ENCODE measurements at regions not wholly inside any gene's neighbourhood (a gene's known extent, or its start where the extent isn't known, plus 50 kb on each side); places are given as distances from the start of the nearest gene placed in this dataset.

DNA sequence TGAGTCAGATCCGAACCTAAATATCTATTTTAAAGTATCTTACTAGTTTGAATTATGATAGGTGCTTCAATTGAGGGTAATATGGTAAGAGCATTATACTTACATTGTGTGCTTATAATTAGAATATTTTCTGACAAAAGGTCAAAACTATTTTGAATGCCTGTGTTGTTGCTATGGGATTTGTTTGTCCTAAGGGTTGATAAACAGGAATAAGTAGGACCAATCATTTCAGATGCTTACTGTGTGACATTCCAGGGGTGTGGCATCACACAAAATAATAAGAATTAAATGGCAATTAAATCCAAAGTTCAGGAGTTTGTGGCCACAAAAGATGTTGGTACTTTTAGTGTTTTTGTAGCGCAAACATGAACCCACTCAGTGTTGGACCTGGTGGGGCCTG, 256.2 kb upstream of the DDHD1 start:
- DNase-seq (peak in 1 of 5 donors; percentile 9), FAIRE-seq (no peak)
- H3K27ac ChIP-seq (ENCODE audit: low read depth in 2 of 2, low read length in 2 of 2): no peak overlapping the region
- no peak overlapping the region for H3K9ac ChIP-seq (ENCODE audit: low read length in 3 of 3)
- intact Hi-C loops (cut with DNase I): no loop called here
- H3K9me3 ChIP-seq (ENCODE audit: control insufficient read depth in 2 of 3, insufficient read depth in 1 of 3, low read length in 3 of 3): no peaks in the 10 kb centered on the region
- no peak overlapping the region for H3K4me3 ChIP-seq (ENCODE audit: low read length in 3 of 3)
- H3K36me3 ChIP-seq (ENCODE audit: control insufficient read depth in 2 of 3, insufficient read depth in 3 of 3, low read length in 3 of 3): no peaks in the 10 kb centered on the region
- no peak for TF ChIP-seq CTCF (IDR thresholded peaks at IDR 0.05; ENCODE audit: borderline replicate concordance, extremely low read depth, insufficient read depth)
- no peaks in the 10 kb centered on the region for H3K27me3 ChIP-seq (ENCODE audit: control insufficient read depth, insufficient read depth, low read length)
- peaks cover 0 to 2% (median 0%) of the 10 kb centered on the region in 3 donors for H3K4me1 ChIP-seq (ENCODE audit: control insufficient read depth in 2 of 3, insufficient read depth in 2 of 3, low read depth in 1 of 3, low read length in 3 of 3)

DNA sequence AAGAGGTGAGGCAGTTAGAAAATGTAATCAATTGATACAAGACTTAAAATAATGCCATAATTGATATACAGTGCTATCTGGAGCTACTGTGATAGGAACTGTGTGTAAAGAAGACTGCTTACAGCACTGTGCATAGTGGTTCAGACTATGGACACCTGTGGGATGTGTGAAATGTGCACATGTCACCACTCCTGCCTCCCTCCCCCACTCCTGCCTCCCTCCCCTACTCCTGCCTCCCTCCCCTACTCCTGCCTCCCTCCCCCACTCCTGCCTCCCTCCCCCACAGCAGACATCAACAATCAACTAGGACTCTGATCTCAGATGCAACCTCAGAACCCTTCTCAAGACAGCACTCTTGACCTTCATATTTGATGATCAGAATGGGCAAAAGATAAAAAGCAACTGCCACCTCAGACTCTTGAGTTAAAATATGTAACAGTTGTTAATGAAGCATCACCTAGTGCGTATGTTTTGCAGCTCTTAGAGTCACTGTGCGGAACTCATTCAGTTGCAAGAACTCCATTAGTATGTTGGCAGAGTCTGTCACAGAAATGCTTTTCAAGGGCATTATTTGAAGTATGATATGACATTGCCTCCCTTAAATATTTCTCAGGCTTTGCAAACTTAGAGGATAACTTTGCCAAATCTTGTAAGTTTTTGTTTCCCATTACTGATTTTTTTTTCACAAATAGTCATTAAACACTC, 255.2 kb upstream of the DDHD1 start:
- Histone ChIP-seq H3K27me3 (ENCODE audit: control insufficient read depth, insufficient read depth, low read length) (no peaks in the 10 kb centered on the region), H3K27ac (ENCODE audit: low read depth in 2 of 2, low read length in 2 of 2) (no peak overlapping the region), H3K4me3 (ENCODE audit: low read length in 3 of 3) (no peak overlapping the region), H3K9ac (ENCODE audit: low read length in 3 of 3) (no peak overlapping the region), H3K4me1 (ENCODE audit: control insufficient read depth in 2 of 3, insufficient read depth in 2 of 3, low read depth in 1 of 3, low read length in 3 of 3) (peaks cover 0 to 2% (median 0%) of the 10 kb centered on the region in 3 donors), H3K36me3 (ENCODE audit: control insufficient read depth in 2 of 3, insufficient read depth in 3 of 3, low read length in 3 of 3) (no peaks in the 10 kb centered on the region), H3K9me3 (ENCODE audit: control insufficient read depth in 2 of 3, insufficient read depth in 1 of 3, low read length in 3 of 3) (no peaks in the 10 kb centered on the region)
- no peak for FAIRE-seq
- no peak for DNase-seq
- intact Hi-C loops (cut with DNase I): no loop called here
- no peak for TF ChIP-seq CTCF (IDR thresholded peaks at IDR 0.05; ENCODE audit: borderline replicate concordance, extremely low read depth, insufficient read depth)

DNA sequence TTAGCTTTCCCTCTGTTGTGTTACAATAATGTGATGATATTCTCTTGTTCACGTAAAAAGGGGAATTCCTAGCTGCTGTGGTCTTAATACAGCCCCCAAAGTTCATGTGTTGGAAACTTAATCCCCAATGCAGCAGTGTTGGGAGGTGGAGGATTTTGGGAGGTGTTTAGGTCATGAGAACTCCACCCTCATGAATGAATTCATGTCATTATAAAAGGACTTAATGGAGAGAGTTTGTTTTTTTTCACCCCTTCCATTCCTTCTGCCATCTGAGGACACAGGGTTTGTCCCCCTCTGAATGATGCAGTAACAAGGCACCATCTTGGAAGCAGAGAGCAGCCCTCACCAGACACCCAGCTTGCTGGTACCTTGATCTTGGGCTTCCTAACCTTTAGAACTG, 253.4 kb upstream of the DDHD1 start:
- Histone ChIP-seq H3K9me3 (ENCODE audit: control insufficient read depth in 2 of 3, insufficient read depth in 1 of 3, low read length in 3 of 3) (no peaks in the 10 kb centered on the region), H3K4me1 (ENCODE audit: control insufficient read depth in 2 of 3, insufficient read depth in 2 of 3, low read depth in 1 of 3, low read length in 3 of 3) (peaks cover 0 to 2% (median 0%) of the 10 kb centered on the region in 3 donors), H3K27ac (ENCODE audit: low read depth in 2 of 2, low read length in 2 of 2) (no peak overlapping the region), H3K36me3 (ENCODE audit: control insufficient read depth in 2 of 3, insufficient read depth in 3 of 3, low read length in 3 of 3) (no peaks in the 10 kb centered on the region), H3K27me3 (ENCODE audit: control insufficient read depth, insufficient read depth, low read length) (no peaks in the 10 kb centered on the region), H3K4me3 (ENCODE audit: low read length in 3 of 3) (no peak overlapping the region), H3K9ac (ENCODE audit: low read length in 3 of 3) (no peak overlapping the region)
- TF ChIP-seq CTCF (IDR thresholded peaks at IDR 0.05; ENCODE audit: borderline replicate concordance, extremely low read depth, insufficient read depth): no peak
- DNase-seq (no peak), FAIRE-seq (no peak)
- intact Hi-C loops (cut with DNase I): no loop called here

- H3K9me3 ChIP-seq (ENCODE audit: control insufficient read depth in 2 of 3, insufficient read depth in 1 of 3, low read length in 3 of 3): no peaks in the 10 kb centered on the region
- no peak overlapping the region for H3K4me3 ChIP-seq (ENCODE audit: low read length in 3 of 3)
- no peak overlapping the region for H3K9ac ChIP-seq (ENCODE audit: low read length in 3 of 3)
- H3K4me1 ChIP-seq (ENCODE audit: control insufficient read depth in 2 of 3, insufficient read depth in 2 of 3, low read depth in 1 of 3, low read length in 3 of 3): no peaks in the 10 kb centered on the region
- DNase-seq: no peak
- H3K36me3 ChIP-seq (ENCODE audit: control insufficient read depth in 2 of 3, insufficient read depth in 3 of 3, low read length in 3 of 3): no peaks in the 10 kb centered on the region
- FAIRE-seq: no peak
- TF ChIP-seq CTCF (IDR thresholded peaks at IDR 0.05; ENCODE audit: borderline replicate concordance, extremely low read depth, insufficient read depth): no peak
- H3K27me3 ChIP-seq (ENCODE audit: control insufficient read depth, insufficient read depth, low read length): no peaks in the 10 kb centered on the region
- intact Hi-C loops (cut with DNase I): no loop called here
- H3K27ac ChIP-seq (ENCODE audit: low read depth in 2 of 2, low read length in 2 of 2): no peak overlapping the region
Observed at GRCh38 chr14:53401646-53402045, 248.5 kb upstream of the DDHD1 start.
